ENCODE measurements at regions not wholly inside any gene's neighbourhood (a gene's known extent, or its start where the extent isn't known, plus 50 kb on each side); places are given as distances from the start of the nearest gene placed in this dataset.

GRCh38 chr12:19695244-19696098 lies 256.2 kb downstream of the AEBP2 start:
- intact Hi-C loops (cut with DNase I): no loop called here
- ATAC-seq: no peak
- no peak for DNase-seq (ENCODE audit: low spot score)

- ATAC-seq (no peak), DNase-seq (ENCODE audit: low spot score) (no peak)
- intact Hi-C loops (cut with DNase I): no loop called here
These were observed 261.7 kb downstream of the AEBP2 start for GRCh38 chr12:19700969-19701368.

GRCh38 chr12:19704966-19705365 lies 265.7 kb downstream of the AEBP2 start:
- ATAC-seq (no peak), DNase-seq (ENCODE audit: low spot score) (no peak)
- intact Hi-C loops (cut with DNase I): no loop called here

GRCh38 chr12:19706936-19707335 lies 267.6 kb downstream of the AEBP2 start:
- ATAC-seq (no peak), DNase-seq (ENCODE audit: low spot score) (no peak)
- intact Hi-C loops (cut with DNase I): no loop called here

GRCh38 chr12:19707948-19708409 lies 268.7 kb downstream of the AEBP2 start:
- ATAC-seq (no peak), DNase-seq (ENCODE audit: low spot score) (no peak)
- intact Hi-C loops (cut with DNase I): no loop called here

- intact Hi-C loops (cut with DNase I): no loop called here
- no peak for ATAC-seq
- no peak for DNase-seq (ENCODE audit: low spot score)
These were observed 270.6 kb downstream of the AEBP2 start for GRCh38 chr12:19709889-19710288.

GRCh38 chr12:19710811-19711793 lies 271.8 kb downstream of the AEBP2 start:
- intact Hi-C loops (cut with DNase I): no loop called here
- no peak for DNase-seq (ENCODE audit: low spot score)

GRCh38 chr12:19712041-19712440 lies 272.7 kb downstream of the AEBP2 start:
- intact Hi-C loops (cut with DNase I): no loop called here

More at GRCh38 chr12:19710811-19711793, 271.8 kb downstream of the AEBP2 start:
- peak; percentile 92 for ATAC-seq

GRCh38 chr12:19718401-19718800 lies 279.1 kb downstream of the AEBP2 start:
- ATAC-seq (no peak), DNase-seq (ENCODE audit: low spot score) (no peak)
- intact Hi-C loops (cut with DNase I): no loop called here

More at GRCh38 chr12:19712041-19712440, 272.7 kb downstream of the AEBP2 start:
- no peak for DNase-seq (ENCODE audit: low spot score)
- peak; percentile 56 for ATAC-seq

- intact Hi-C loops (cut with DNase I): loop anchor here (2.0 kb wide), 1 partner anchor 59 kb away; no protein-coding TSS in a partner anchor
- ATAC-seq (no peak), DNase-seq (ENCODE audit: low spot score) (no peak)
These were observed 280.4 kb downstream of the AEBP2 start for GRCh38 chr12:19719672-19720071.

- intact Hi-C loops (cut with DNase I): no loop called here
- ATAC-seq (peak; percentile 24), DNase-seq (ENCODE audit: low spot score) (no peak)
These were observed 286.8 kb downstream of the AEBP2 start for GRCh38 chr12:19726122-19726521.

GRCh38 chr12:19726592-19726991 lies 287.3 kb downstream of the AEBP2 start:
- ATAC-seq: no peak
- intact Hi-C loops (cut with DNase I): no loop called here
- no peak for DNase-seq (ENCODE audit: low spot score)

GRCh38 chr12:19737019-19737418 lies 297.7 kb downstream of the AEBP2 start:
- intact Hi-C loops (cut with DNase I): no loop called here
- DNase-seq (ENCODE audit: low spot score) (no peak), ATAC-seq (no peak)

GRCh38 chr12:19739195-19739776 lies 300.0 kb downstream of the AEBP2 start:
- peak; percentile 71 for ATAC-seq
- intact Hi-C loops (cut with DNase I): no loop called here
- no peak for DNase-seq (ENCODE audit: low spot score)

GRCh38 chr12:19740472-19741131 lies 301.3 kb downstream of the AEBP2 start:
- ATAC-seq: peak; percentile 78
- no peak for DNase-seq (ENCODE audit: low spot score)
- intact Hi-C loops (cut with DNase I): no loop called here

- peak; percentile 32 for ATAC-seq
- no peak for DNase-seq (ENCODE audit: low spot score)
- intact Hi-C loops (cut with DNase I): no loop called here
These were observed 301.8 kb downstream of the AEBP2 start for GRCh38 chr12:19741132-19741489.

- DNase-seq (ENCODE audit: low spot score) (no peak), ATAC-seq (peak; percentile 84)
- intact Hi-C loops (cut with DNase I): no loop called here
These were observed 305.5 kb downstream of the AEBP2 start for GRCh38 chr12:19744705-19745218.

GRCh38 chr12:19746471-19746870 lies 307.2 kb downstream of the AEBP2 start:
- intact Hi-C loops (cut with DNase I): no loop called here
- no peak for ATAC-seq
- DNase-seq (ENCODE audit: low spot score): no peak
